Fibroblast of the aortic adventitia (primary cell): ENCODE measurements at regions not wholly inside any gene's neighbourhood (a gene's known extent, or its start where the extent isn't known, plus 50 kb on each side); places are given as distances from the start of the nearest gene placed in this dataset.

Experiments used
- DNase-seq: peaks from one replicate; pipeline ENCODE4 v3.0.0-alpha.2; 2010; ENCODE audit warnings: low read depth
- H3K4me3 ChIP-seq: 2 replicates; pipeline ENCODE4 v1.5.1; 2011; ENCODE audit warnings: low read depth, mild to moderate bottlenecking, control low read depth, low read length, moderate library complexity
- TF ChIP-seq, protein P1 (sequence below): IDR thresholded peaks from 2 replicates; pipeline ENCODE4 v1.5.1; 2011; ENCODE audit warnings: mild to moderate bottlenecking, low read length, control low read depth, inconsistent platforms; ENCODE audit not compliant: insufficient read depth

DNA sequence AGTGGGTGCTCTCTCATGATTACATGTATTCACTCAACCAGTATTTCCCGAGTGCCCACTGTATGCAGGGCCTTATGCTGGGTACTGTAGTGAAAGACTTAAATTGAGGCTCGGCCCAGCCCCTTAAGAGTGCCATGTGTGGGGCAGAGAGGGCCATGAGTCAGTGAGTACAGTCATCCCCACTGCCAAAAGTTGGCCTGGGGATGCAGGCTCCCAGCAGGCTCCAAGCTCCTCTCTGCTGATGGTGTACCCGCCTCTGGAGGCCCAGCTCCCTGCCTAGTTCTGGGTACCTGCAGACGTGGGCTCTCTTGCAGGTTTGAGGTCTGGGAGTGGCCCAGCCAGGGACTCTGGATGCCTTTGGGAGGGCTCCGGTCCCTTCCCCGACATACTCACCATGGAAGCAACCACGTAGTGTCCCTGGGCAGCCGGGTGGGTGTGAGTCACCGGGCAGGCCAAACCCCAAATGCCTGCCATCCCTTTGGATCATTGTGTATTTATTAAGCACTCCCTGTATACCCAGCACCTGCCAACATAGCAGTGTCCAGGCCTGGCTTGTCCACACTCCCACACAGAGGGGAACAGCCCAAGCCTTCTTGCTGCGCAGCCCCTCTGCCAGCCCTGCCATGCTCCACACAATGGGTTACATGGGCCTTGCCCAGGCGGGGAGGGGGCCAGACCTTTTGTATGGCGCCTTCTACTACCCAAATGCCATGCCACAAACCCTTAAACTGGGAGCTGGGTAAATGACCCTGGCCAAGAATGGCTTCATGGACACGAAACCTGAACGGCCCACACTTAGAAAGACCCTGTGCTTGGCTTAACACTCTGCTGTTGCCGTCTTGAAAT is 153.6 kb downstream of the VEGFA start:
- DNase-seq: peak; percentile 58
- no peak overlapping the region for H3K4me3 ChIP-seq
- TF ChIP-seq, protein P1, sequence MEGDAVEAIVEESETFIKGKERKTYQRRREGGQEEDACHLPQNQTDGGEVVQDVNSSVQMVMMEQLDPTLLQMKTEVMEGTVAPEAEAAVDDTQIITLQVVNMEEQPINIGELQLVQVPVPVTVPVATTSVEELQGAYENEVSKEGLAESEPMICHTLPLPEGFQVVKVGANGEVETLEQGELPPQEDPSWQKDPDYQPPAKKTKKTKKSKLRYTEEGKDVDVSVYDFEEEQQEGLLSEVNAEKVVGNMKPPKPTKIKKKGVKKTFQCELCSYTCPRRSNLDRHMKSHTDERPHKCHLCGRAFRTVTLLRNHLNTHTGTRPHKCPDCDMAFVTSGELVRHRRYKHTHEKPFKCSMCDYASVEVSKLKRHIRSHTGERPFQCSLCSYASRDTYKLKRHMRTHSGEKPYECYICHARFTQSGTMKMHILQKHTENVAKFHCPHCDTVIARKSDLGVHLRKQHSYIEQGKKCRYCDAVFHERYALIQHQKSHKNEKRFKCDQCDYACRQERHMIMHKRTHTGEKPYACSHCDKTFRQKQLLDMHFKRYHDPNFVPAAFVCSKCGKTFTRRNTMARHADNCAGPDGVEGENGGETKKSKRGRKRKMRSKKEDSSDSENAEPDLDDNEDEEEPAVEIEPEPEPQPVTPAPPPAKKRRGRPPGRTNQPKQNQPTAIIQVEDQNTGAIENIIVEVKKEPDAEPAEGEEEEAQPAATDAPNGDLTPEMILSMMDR: no peak

DNA sequence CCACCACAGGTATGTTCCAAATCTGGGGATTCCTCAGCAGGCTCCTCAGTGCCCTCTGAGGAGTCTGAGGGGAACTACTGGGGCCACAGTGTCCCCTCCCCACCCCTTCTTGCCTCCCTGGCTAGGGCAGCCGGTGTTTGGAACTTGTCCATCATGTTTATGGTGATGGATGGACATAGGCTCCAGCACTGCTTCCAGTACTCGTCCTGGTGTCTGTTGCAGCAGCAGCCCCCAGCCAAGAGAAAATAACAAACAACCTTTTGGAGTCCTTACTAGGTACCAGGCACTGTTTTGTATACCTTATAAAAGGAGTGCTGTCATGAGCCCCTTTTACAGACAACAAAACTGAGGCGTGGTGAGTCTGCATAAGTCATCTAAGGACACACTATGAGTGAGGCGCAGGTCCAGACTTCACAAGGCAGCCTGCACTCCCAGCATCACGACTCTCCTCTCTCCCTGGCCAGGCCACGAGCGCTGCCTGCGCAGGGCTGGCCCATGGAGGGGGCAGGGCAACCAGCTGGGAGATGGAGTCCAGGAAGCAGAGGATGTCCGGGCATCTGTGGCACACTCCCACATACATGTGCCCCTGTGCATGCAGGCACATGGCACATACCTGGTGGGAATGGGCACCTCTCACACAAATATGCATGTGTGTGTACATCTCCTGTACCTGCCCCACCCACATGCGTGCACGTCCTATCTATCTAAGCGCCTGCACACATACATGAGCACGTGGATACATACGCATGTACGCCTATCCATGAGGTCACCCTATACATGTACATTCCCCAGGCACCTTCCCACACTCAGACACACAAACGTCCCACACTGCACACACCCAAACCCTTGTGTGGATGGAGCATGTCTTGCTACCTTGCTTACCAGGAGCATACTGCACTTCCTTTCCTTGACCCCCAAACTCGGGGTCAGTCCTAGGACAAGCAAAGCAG is 152.7 kb downstream of the VEGFA start:
- no peak overlapping the region for H3K4me3 ChIP-seq
- no peak for DNase-seq
- TF ChIP-seq, protein P1: no peak

DNA sequence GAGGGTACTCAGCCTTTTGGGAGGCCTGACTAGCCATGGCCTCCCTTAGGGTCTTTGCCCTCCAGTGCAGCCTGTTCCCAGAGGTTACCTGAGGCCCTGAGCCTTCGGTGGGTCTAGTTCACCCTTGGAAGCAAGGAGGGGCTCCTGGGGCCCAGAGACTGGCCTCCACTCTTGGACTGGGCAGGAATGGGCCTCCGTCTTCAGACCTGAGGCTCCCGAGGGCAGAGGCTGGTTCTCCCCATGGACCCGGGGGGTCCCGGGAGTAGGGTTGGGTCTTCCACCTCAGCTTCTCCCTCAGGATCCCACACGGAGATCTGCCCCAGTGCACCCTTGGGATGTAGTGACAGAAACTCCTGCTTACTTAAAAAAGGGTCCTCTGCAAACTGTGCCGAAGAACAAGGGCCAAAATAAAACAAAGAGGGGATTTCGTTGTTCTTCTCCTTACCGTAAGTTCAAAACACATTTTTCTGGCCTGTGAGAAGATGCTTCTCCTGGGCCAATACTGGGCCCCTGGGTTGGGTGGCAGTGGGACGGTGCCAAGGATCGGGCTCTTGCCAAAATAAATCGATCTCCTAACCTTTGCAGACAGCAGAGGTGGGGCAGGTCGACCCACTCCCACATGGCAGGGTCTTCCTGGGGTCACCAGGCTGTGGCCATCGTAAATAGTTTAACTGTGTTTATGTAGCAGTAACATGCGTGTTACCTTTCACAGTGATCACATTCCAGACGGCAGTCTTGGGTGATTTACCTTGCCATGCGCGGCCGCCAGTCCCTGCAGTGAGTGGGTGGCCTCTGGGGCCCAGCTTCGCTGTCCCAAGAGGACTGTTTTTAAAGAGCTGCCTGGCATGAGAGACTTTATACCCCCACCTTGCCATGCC is 151.8 kb downstream of the VEGFA start:
- TF ChIP-seq, protein P1: no peak
- DNase-seq: no peak
- no peak overlapping the region for H3K4me3 ChIP-seq

DNA sequence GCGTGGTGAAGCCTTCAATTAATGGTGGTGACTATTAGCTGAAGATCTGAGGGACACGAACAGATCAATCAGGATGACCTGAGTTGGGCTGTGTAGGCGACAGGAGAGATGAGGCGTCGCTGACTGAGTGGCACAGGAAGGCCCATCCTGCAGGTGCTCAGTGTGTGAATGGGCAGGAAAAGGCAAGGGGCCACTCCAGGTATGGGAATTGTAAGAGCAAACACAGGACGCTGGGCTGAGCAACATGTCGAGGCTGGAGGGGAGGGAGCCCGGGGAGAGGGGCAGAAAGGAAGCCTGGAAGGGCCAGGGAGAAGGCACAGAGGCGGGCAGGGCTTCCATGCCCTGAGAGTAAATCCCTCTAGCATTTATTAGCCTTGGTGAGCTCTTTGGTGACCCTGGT is 151.0 kb downstream of the VEGFA start:
- H3K4me3 ChIP-seq: no peak overlapping the region
- TF ChIP-seq, protein P1: no peak
- DNase-seq: no peak

DNA sequence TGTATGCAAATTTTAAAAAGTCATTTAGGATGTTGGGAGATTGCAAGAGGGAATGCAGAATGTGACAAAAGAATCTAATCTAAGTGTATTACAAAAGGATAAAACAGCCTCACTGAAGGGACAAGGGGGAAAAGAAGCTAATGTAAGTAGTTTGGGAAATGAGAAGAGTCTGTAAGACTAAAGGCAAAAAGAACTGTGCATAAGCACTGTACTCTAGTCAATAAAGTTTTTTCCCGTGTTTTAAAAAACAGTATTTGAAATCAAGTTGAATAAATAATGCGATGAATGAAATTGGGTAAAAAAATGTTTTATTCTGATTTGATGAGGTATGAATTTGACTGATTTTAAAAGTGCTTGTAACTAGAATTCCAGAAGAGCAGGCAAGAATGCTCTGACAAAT is 149.8 kb downstream of the VEGFA start:
- TF ChIP-seq, protein P1: no peak
- no peak overlapping the region for H3K4me3 ChIP-seq
- no peak for DNase-seq

DNA sequence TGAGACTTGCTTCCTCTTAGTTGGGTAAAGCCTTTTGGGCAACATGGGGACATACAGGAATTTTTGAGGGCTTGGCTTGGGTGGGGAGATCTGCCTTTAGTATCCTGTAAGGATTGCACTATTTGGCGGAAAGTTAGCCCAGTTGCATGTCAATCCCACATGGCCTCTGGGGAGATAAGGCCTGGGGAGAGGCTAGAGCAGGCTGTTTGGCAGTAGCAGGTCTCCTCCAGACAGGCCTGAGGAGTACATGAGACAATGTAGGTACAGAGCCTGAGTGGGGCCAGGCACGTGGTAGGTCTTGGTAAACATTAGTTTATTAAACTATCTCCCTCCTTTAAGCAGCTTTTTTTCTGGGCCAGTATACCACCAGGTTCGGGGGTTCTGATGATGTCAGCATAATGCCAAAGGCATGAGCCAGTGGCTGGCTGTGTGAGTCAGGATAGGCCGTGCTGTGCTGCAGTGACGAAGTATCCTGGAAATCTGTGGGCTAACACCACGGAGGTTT is 147.9 kb downstream of the VEGFA start:
- TF ChIP-seq, protein P1: no peak
- peak; percentile 73 for DNase-seq
- no peak overlapping the region for H3K4me3 ChIP-seq
